ENCODE measurements at regions not wholly inside any gene's neighbourhood (a gene's known extent, or its start where the extent isn't known, plus 50 kb on each side); places are given as distances from the start of the nearest gene placed in this dataset.

- no peaks in the 10 kb centered on the region for H3K27me3 ChIP-seq (ENCODE audit: control insufficient read depth, insufficient read depth, low read length)
- no peak for DNase-seq (ENCODE audit: low read depth)
- no peak for TF ChIP-seq CTCF (IDR thresholded peaks at IDR 0.05; ENCODE audit: insufficient read depth, low read depth, low read length)
- CTCF ChIA-PET = no interaction called here
- no peak overlapping the region for H3K4me3 ChIP-seq (ENCODE audit: low read depth, low read length)
- H3K36me3 ChIP-seq (ENCODE audit: control insufficient read depth, insufficient read depth, low read length) = no peaks in the 10 kb centered on the region
- POLR2A ChIA-PET = no interaction called here
These were observed 215.6 kb downstream of the LIG4 start for GRCh38 chr13:107999751-108000150.

GRCh38 chr13:107994137-107994536 is 221.2 kb downstream of the LIG4 start:
- Histone ChIP-seq H3K4me3 (ENCODE audit: low read depth, low read length) (no peak overlapping the region), H3K36me3 (ENCODE audit: control insufficient read depth, insufficient read depth, low read length) (no peaks in the 10 kb centered on the region), H3K27me3 (ENCODE audit: control insufficient read depth, insufficient read depth, low read length) (no peaks in the 10 kb centered on the region)
- ChIA-PET POLR2A (no interaction called here), CTCF (no interaction called here)
- no peak for DNase-seq (ENCODE audit: low read depth)
- no peak for TF ChIP-seq CTCF (IDR thresholded peaks at IDR 0.05; ENCODE audit: insufficient read depth, low read depth, low read length)

GRCh38 chr13:107993239-107993949 is 221.9 kb downstream of the LIG4 start:
- H3K36me3 ChIP-seq (ENCODE audit: control insufficient read depth, insufficient read depth, low read length) = no peaks in the 10 kb centered on the region
- no peak for DNase-seq (ENCODE audit: low read depth)
- H3K27me3 ChIP-seq (ENCODE audit: control insufficient read depth, insufficient read depth, low read length) = no peaks in the 10 kb centered on the region
- ChIA-PET CTCF (no interaction called here), POLR2A (no interaction called here)
- H3K4me3 ChIP-seq (ENCODE audit: low read depth, low read length) = no peak overlapping the region
- no peak for TF ChIP-seq CTCF (IDR thresholded peaks at IDR 0.05; ENCODE audit: insufficient read depth, low read depth, low read length)

- TF ChIP-seq CTCF (IDR thresholded peaks at IDR 0.05; ENCODE audit: insufficient read depth, low read depth, low read length) = no peak
- Histone ChIP-seq H3K4me3 (ENCODE audit: low read depth, low read length) (no peak overlapping the region), H3K27me3 (ENCODE audit: control insufficient read depth, insufficient read depth, low read length) (no peaks in the 10 kb centered on the region), H3K36me3 (ENCODE audit: control insufficient read depth, insufficient read depth, low read length) (no peaks in the 10 kb centered on the region)
- ChIA-PET CTCF (no interaction called here), POLR2A (no interaction called here)
- no peak for DNase-seq (ENCODE audit: low read depth)
These were observed 222.8 kb downstream of the LIG4 start for GRCh38 chr13:107992542-107992941.

GRCh38 chr13:107977071-107977574 is 238.2 kb downstream of the LIG4 start:
- ChIA-PET POLR2A (no interaction called here), CTCF (no interaction called here)
- H3K27me3 ChIP-seq (ENCODE audit: control insufficient read depth, insufficient read depth, low read length) = no peaks in the 10 kb centered on the region
- no peak for TF ChIP-seq CTCF (IDR thresholded peaks at IDR 0.05; ENCODE audit: insufficient read depth, low read depth, low read length)
- no peak for DNase-seq (ENCODE audit: low read depth)
- H3K36me3 ChIP-seq (ENCODE audit: control insufficient read depth, insufficient read depth, low read length) = no peaks in the 10 kb centered on the region
- no peak overlapping the region for H3K4me3 ChIP-seq (ENCODE audit: low read depth, low read length)

Data from BJ (cell line).